SK-N-MC (cell line): ENCODE measurements at regions not wholly inside any gene's neighbourhood (a gene's known extent, or its start where the extent isn't known, plus 50 kb on each side); places are given as distances from the start of the nearest gene placed in this dataset.

Source experiments
- EZH2 ChIP-seq: fragments of 200-600 bp; sonication (generic); IDR thresholded peaks from one replicate; pipeline ENCODE4 v1.6.1; 2017; ENCODE audit warnings: antibody characterized with exemption
- POLR2AphosphoS5 ChIP-seq: IDR thresholded peaks from 2 replicates; pipeline ENCODE4 v1.6.1; 2012; ENCODE audit warnings: mild to moderate bottlenecking, low read depth, low read length, borderline replicate concordance

- no peak for TF ChIP-seq POLR2AphosphoS5
- no peak for TF ChIP-seq EZH2
Observed at GRCh38 chr14:38103542-38104225, 104.0 kb upstream of the SSTR1 start.
